Brain pericyte (primary cell): ENCODE measurements at regions not wholly inside any gene's neighbourhood (a gene's known extent, or its start where the extent isn't known, plus 50 kb on each side); places are given as distances from the start of the nearest gene placed in this dataset.

Experiments used
- DNase-seq: peaks from one replicate; pipeline ENCODE4 v3.0.0-alpha.2; 2012; ENCODE audit warnings: low read depth, low spot score

DNA sequence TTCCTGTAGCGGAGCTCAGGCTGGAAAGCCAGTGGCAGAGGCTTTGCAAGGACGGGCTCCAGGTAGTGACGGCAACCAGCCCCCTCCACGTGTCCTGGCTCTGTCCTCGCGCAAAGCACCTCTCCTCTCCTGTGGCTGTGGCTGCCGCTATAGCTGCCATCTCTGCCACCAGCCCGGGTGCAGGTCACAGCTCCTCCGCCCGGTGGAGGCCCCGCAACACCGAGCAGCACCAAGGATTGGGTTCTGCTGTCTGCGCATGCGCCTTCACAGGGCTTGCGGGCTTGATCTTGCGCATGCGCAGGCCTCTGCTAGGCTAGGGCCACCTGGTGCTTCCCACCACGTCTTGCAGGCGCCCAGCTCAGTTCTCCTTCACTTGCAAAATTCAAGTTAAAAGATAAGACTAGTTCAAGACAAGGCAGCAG lies 625.4 kb downstream of the QKI start:
- no peak for DNase-seq

DNA sequence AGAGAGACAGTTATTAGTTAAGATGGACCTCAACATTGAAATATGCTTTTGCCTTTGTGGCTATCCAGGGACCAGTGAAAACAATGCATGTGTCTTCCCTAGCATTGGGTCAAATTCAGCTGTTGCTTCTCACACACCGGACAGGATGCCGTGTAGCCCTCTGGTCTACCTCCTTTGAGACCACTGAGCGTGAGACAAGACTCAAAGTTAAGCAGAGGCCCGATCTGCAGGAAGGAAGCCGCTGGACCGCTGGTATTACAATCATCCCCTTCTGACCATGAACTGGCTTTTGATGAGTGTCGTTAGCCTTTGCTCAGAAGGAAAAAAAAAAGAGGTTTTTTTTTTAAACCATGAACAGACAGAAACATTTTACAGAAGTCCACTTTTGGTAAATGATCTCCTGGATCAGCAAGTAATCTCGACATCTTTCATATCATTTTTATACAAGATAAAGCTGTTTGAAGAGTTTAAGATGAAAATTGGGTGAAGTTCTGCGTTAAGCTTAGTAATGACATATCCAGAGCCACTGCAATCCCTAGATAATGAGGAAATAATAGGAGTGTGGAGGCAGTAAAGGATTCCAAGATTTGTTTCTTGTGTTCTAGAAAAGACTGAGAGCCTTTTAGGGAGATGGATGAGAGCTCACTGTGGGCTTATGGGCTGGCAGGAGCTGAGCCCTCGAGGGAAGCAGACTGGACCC lies 622.8 kb downstream of the QKI start:
- DNase-seq: no peak

DNA sequence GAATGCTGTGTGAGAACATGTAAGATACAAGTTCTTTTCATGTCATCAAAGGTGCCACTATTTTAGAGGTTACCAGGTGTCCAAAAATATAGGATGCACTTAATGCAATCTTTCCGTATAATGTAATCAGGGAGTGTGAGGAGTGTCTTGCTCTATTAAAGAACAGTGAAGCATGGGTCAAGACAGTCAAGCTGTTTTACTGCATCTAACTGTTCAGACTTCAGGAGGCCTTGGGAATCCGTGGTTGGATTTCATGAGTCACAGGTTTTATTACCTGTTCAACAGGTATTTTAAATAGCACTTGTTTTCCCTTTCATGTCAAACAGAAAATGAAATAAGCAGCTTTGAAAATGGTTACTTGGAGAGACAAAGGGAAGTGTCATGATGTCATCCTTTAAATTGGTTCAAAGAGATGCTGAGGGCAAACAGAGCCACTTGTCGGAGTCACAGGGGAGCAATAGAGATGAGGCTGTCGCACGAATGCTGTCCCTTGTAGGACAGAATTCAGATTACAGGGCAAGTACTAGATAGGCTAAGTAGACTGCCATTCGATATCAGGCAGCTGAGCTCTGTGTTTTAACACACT lies 621.5 kb downstream of the QKI start:
- DNase-seq: no peak

DNA sequence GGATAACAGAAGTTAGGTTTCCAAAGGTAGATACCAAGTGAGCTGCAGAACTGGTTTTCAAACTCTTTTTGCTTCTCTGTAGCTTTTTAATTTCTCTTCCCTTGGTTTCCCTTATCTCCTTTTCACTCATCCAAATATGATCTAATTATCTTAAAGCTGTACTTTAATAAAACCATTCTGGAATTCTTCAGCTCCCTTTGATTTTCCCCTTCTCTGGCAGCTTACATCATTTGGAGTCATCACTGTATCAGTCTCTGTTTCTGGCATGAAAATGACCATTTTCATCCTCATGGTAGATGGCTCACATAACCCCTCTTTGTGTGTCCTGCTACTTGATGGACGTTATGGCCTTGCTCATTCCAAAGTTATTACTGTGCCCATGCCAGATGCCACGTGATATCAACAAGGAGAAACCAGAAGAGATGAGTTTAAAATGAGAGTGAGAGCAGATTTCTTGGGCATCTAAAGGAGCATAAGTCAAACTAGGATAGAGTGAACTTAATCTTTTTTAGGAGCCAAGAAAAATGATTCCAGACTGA lies 620.2 kb downstream of the QKI start:
- DNase-seq: no peak

DNA sequence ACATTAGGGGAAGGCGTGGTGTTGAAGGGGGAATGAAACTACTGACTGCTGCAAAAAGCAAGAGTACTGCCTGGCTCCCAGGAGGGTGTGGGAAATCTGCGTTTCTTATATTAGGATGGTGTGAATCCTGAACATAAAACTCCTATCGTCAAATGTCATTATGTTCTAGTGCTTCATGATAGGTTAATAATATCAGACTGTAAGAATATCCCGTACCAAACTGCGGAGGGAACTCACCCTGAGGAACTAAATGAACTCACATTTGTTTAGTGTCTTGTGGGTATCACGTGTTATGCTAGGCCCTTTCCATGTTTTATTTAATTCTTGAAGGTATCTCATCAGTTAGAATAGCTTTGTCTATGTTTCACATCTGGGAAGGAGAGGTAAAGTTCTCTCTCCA lies 610.7 kb downstream of the QKI start:
- no peak for DNase-seq

DNA sequence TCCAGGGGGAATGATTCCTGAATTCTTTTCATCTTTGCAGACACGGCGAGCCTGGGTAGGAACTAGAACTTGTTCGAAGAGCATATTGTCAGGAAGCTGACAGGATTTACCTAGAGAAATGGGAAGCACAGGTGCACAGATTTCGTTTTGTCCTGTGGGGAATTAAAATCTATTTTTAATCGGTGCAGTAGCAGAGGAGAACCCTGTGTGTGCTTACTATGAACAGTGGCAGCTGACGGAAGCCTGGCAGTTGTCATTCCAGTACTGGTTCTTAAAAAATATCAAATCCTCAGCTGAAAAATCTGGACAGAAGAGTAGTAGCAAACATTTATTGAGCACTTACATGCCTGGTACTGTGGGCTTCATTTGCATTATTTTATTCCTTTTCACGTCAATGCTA lies 609.0 kb downstream of the QKI start:
- no peak for DNase-seq

DNA sequence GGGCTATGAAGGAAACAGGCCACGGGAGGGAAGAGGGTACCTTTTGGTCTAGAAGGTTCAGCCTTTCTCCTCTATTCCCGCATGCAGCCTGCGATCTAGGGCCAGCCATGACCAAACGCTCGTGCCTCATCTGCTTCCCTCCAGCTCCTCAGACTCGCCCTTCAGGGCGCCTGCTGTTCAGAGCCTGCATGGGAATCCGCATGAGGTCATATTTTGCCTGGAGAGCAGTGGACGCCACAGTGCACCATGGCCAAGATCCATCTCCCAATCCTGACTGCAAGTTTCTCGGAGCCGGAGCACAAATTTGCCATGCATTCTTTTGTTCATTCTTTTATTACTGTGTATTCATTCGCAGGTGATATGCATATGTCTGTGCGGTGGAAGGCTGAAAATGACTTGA lies 608.1 kb downstream of the QKI start:
- DNase-seq: no peak

DNA sequence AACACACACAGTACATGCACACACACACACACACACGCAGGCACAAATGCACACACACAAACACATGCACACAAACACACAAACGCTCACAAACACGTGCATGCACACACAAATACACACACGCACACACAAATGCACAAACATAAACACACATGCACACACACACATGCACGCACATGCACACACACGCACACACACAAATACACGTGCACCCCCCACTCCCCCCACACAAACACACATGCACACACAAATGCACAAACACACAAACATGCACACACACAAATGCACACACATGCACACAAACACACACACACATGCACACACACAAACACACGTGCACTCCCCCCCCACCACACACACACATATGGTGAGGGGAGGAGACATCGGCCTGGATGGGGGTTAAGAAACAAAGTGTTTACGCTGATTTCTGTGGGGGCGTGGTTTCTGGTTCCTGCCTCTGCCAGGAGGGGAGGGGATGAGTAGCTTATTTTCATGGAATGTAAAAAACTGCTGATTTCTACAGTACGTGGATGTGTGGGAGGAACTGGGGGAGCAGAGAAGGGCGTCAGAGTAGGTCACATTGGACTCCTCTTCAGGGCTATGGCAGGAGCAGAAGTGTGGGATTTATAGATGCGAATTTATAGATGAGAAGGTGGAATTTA lies 607.2 kb downstream of the QKI start:
- no peak for DNase-seq

DNA sequence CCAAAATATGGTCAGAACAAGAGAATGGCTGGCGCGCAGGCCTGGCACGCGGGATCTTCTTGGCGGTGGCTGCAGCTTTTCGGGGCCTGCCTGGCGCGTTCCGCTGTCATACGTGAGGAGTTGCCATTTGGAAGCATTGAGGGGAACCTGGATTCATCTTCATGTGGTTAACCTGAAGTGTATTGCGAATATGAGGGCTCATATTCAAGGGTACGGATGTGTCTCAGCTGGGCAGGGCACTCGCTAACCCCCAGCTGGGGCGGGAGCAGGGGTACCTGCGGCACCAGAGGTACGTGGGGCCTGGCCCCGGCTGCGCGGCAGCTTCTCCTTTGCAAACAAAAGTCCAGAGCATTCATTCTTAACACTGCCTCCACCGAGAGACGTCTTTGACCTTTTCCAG lies 605.6 kb downstream of the QKI start:
- no peak for DNase-seq

DNA sequence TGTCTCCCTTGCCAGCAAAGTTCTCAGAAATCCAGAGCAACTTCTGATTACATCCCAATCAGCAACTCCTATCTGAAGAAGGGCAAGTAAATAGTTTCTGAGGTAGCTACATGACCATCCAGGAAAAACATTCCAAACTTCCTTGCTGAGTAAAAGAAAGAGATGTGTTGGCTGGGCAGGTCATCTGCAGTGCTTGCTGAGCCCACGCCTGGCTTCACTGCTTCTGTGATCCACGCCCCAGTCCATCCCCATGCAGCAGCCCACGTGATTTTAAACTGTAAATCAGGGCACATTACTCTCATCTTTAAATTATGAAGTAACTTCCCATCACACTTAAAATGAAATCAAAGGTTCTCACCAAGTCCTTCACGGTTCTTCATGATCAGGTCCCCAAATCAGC lies 603.6 kb downstream of the QKI start:
- no peak for DNase-seq

DNA sequence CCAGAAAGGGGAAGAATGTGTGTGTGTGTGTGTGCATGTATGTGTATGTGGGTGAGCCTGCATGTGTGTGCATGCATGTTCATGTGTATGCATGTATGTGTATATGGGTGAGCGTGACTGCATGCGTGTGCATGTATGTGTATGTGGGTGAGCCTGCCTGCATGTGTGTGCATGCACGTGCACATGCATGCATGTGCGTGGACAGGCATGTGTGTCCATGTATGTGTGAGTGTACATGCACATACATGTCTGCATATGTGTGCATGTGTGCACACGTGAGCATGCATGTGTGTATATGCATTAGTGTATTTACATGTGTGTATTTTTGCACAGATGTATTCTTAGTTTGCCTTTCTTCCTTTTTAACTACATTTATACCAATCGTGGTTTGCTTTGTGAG lies 601.5 kb downstream of the QKI start:
- no peak for DNase-seq

DNA sequence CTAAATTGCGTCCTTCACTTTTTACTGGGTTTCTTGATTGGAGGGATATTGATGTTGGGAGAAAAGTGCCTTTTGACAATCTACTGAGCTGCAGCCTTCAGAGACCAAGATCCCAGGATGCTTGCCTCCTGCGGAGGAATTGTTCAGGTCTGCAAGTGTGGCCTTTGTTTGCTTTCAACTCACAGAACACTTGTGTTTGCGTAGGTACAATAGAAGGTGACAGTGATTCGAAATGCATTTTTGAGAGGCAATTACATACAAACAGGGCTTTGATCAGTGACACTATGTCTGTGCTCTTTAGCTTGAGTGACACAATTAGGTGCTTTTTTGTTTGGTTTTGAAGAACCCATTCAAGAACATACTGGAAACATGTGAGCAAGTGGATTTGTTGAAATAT lies 600.6 kb downstream of the QKI start:
- DNase-seq: no peak

DNA sequence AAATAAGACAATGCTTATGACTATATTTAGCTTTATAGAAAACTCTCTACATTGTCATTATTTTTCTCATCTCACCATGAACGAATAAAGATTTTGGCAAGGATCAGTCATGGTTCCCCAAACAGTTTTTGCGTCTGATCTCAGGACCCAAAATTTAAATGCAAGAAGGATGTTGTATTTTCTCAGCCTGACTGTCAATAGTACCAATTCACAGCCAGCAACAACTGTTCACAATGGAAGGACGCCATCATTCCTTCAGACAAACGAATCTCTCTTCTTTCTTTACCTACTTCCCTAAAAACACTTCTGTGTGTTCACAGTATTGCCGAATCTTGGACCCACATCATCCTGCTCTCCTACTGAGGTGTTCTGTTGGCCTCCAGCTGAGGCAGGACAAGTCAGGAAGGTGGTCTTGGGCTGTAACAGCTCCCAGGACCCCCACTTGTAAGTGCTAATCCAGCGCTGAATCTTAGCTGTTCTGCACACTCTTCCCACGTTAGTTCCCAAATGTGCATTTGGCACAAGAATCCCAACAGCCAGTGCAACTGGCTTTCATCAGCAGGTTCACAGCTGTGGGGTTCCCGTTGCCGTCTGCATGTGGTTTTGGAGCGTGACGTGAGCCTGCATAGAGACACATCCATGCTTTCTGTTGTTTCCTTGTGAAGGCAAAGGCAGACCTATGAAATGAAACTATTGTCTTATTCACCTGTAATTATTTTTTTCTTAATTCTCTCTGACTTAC lies 600.0 kb downstream of the QKI start:
- no peak for DNase-seq

DNA sequence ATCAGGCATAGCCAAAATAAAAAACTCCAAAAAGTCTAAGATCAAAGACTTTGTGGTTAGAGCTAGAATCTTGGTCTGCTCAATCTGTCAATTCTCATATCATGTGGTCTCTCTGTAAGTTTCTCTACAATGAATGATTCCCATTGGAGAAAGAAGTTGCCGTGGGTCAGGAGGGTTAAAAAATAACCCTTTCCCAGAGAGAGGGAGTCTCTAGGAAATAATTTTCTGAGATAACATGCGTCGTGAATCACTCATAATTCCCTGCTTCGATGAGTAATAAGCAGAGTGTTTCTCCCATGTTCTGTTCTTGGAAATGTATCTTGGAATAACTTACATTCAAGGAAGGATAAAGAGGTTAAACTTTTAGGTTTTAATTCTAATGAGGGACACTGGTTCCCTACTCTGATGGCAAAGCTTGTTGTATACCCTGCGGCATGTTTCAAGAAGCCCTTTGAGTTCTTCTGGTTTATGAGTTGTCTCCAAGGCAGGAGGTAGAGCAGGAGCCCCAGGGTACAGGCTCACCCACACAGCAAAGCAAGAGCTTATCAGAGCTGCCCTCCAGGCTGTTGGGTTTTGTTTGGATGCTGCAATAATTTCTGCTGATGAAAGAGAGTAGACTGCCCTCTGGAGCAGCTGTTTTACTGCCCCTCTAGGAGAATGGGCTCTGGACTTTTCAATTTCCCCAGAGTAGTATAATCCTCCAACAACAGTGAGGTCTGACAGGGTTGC lies 599.1 kb downstream of the QKI start:
- no peak for DNase-seq

DNA sequence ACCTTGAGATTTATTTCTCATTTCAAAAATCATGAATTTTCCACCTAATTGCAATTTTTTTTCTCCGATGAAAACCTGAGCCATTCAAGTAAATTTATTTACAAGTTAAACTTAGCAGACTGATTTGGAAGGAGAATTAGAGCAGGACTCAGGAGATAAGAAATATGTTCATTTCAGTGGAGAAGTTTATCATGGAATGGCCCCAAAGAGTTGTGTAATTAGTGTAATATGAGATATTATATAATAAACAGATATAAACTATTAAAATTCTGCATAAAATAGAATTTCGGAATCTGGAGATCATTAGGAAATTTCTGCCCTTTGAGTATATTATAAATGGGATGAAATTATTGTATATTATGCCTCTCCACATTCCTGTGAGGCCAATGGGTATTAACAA lies 596.8 kb downstream of the QKI start:
- DNase-seq: no peak

DNA sequence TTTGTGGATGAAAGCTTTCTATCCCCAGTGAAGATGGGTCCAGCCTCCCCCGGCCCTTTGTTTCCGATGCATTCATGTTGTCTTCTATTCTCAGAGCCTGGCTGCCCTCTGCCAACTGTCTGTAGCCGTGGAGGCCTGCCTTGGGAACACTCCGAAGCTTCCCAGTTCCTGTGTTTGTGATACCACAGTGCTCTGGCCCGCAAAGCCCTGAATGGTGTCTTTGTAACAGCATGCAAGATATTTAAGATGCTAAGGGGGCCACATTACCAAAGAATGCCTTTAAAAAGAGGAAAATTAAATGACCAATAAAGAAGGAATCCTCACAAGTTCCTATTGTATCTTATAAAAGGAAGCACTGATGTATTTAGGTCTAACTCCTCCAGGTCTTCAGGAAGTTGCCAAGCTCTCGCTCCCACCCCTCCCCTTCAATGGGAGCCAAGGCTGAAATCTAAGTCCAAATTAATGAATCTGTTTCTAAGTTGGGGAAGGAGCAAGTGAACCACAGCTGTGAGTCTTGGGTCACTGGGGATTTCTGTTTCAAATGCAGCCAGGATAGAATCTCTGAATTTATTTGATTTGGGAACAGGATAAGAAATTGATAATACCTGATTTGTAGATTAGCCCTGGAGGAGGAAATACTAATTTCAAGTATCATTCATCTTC lies 596.1 kb downstream of the QKI start:
- no peak for DNase-seq

DNA sequence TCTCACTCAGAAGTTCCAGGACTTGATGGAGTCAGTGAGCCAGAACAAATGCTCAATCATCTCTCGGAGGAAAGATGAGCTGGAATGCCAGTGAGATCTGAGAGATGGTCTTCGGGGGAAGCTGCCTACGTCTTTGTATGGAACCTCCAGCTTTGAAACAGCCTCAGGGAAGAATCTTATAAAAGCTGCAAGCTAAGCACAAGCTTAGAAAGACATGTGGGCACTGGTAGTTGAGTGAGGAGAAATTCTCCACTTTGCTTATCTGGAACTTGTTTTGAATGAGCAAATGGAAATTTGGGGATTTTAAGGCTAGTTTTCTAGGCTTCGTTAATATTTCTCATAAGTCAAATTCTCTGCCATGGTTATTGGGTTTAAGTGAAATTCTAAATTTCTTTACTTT lies 594.4 kb downstream of the QKI start:
- DNase-seq: no peak

DNA sequence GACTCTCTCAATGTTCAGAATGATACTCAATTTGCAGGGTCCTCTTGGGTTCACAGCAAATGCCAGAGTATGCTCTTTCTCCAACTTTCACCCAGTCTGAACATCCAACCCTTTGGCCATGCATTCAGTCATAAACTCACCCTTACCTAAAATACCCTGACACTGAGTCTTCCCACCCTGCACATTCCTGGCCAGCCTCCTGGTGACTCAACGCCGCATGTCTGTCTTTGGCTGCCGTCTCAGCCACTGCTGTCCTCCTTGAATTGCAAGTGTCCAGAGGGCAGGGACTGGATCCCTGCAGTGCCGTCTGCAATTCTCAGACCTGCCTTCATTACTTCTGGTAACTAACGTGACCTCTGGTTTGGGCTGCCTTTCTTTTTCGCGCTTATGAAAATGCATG lies 593.4 kb downstream of the QKI start:
- no peak for DNase-seq

DNA sequence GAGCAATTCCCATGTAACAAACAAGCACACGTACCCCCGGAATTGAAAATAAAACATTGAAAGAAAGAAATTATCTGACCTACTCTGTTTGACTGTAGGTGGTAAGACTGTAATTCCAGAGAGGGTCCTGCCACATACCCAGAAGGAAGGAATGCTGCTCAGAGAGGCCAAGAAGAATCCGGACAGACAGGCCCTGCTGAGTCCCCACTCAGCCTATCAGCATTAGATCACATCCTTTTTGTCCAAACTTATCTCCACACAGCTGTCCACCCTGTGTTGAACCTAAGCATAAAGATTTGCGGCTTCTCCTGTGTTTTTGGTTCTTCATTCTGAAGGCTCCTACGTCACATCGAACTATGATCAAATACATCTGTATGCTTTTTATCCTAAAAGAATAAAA lies 591.9 kb downstream of the QKI start:
- DNase-seq: no peak

DNA sequence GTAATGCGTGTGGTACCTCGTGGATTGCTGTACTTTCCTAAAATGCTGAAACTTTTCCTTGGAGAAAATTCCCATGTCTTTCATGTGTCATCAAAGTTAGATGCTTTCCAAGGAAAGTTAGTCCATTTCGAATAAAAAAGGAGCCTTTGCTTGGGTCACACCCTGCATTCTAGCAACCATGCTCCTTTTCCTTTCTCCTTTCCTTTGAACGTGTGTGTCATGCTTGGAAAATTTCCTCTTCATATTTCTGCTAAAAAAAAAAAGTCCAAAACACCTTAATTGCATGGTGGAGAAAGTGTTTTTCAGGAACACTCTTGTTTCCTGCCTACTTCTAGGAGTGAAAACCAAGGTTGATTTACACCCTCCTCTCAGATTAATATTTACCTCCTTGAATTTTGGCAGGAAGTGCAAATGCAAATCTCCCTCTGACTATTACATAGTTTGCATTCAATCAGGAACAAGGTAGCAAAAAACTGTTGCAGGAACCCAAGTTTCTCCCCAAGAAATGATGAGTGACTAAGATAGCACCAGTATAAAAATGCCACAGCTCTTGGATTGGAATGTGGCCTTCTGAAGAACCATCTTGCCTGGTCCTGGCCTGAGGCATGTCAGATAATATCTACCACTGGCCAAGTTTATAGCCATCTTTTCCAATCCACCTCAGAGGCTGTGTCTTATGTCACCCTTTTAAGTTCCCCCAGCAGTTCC lies 590.6 kb downstream of the QKI start:
- no peak for DNase-seq

DNA sequence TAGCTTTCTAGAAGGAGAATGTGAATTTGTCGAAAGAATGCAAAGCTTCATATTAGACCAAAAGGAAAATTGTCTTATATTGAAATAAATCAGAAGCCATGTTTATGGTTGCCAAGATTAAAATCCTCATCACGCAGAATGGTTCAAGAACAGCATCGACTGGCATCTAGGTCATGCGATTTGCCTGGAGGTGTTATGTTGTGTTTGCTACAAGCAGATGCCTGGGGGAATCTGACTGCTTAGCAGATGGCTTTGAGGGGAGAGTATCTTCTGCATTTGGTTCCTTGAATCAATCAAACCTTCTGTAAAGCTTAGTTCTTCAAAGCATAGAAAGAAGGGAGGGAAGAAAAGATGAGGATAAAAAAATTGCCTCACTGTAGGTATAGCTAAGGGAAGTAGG lies 585.8 kb downstream of the QKI start:
- no peak for DNase-seq
